ENCODE measurements at regions not wholly inside any gene's neighbourhood (a gene's known extent, or its start where the extent isn't known, plus 50 kb on each side); places are given as distances from the start of the nearest gene placed in this dataset.

DNA sequence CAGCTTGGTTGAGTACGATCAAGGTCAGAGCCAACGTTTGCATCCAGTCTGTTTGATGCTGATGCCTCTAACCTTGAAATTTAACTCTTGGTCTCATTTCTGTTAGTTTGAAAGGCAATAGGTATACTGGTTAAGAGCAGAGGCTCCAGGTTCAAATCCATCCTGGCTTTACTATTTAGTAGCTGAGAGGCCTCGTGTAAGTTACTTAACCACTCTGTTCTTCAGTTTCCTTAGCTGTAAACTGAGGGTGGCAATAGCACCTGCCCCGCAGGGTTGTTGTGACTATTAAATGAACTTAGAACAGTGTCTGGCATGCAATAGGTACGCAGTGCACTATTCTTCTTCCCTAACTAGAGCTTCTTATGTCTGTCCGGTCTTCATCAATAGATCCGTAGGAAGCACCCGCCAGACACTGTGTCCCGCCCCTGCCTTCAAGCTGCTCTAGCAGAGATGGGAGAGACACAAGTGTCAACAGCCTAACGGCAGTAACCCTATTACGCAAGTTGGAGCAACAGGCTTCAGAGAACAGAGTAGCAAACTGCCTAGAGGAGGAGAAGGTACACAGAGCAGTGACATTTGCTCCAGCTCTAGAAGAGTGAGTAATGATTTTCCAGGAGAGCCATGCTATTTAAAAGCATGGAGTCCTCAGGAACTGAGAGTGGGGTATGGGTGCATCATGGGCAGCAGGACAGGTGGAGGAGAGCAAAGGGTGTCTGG is 62.7 kb upstream of the ST3GAL5 start:
- peak overlapping the region; percentile 64 for H3K27ac ChIP-seq (replicated peaks)
- H3K4me3 ChIP-seq (replicated peaks; ENCODE audit: insufficient read depth, low read length), result no peak overlapping the region
- no peaks in the 10 kb centered on the region for H3K27me3 ChIP-seq (ENCODE audit: insufficient read depth, poor library complexity, severe bottlenecking)
- no peak for TF ChIP-seq GABPA (IDR thresholded peaks at IDR 0.05; ENCODE audit: low read depth)
- TF ChIP-seq, protein P1, sequence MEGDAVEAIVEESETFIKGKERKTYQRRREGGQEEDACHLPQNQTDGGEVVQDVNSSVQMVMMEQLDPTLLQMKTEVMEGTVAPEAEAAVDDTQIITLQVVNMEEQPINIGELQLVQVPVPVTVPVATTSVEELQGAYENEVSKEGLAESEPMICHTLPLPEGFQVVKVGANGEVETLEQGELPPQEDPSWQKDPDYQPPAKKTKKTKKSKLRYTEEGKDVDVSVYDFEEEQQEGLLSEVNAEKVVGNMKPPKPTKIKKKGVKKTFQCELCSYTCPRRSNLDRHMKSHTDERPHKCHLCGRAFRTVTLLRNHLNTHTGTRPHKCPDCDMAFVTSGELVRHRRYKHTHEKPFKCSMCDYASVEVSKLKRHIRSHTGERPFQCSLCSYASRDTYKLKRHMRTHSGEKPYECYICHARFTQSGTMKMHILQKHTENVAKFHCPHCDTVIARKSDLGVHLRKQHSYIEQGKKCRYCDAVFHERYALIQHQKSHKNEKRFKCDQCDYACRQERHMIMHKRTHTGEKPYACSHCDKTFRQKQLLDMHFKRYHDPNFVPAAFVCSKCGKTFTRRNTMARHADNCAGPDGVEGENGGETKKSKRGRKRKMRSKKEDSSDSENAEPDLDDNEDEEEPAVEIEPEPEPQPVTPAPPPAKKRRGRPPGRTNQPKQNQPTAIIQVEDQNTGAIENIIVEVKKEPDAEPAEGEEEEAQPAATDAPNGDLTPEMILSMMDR (IDR thresholded peaks at IDR 0.05; ENCODE audit: insufficient read depth, low read length), result no peak
- no peak for TF ChIP-seq SPI1 (IDR thresholded peaks at IDR 0.05; ENCODE audit: borderline replicate concordance, low read depth)
- TF ChIP-seq POLR2AphosphoS5 (IDR thresholded peaks at IDR 0.05; ENCODE audit: low read depth), result no peak
- TF ChIP-seq, protein P2, sequence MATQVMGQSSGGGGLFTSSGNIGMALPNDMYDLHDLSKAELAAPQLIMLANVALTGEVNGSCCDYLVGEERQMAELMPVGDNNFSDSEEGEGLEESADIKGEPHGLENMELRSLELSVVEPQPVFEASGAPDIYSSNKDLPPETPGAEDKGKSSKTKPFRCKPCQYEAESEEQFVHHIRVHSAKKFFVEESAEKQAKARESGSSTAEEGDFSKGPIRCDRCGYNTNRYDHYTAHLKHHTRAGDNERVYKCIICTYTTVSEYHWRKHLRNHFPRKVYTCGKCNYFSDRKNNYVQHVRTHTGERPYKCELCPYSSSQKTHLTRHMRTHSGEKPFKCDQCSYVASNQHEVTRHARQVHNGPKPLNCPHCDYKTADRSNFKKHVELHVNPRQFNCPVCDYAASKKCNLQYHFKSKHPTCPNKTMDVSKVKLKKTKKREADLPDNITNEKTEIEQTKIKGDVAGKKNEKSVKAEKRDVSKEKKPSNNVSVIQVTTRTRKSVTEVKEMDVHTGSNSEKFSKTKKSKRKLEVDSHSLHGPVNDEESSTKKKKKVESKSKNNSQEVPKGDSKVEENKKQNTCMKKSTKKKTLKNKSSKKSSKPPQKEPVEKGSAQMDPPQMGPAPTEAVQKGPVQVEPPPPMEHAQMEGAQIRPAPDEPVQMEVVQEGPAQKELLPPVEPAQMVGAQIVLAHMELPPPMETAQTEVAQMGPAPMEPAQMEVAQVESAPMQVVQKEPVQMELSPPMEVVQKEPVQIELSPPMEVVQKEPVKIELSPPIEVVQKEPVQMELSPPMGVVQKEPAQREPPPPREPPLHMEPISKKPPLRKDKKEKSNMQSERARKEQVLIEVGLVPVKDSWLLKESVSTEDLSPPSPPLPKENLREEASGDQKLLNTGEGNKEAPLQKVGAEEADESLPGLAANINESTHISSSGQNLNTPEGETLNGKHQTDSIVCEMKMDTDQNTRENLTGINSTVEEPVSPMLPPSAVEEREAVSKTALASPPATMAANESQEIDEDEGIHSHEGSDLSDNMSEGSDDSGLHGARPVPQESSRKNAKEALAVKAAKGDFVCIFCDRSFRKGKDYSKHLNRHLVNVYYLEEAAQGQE (IDR thresholded peaks at IDR 0.05; ENCODE audit: insufficient replicate concordance, low read depth), result no peak
- DNase-seq (ENCODE audit: low read depth in 1 of 2, low spot score in 1 of 2), result peak; percentile 57 to 83

DNA sequence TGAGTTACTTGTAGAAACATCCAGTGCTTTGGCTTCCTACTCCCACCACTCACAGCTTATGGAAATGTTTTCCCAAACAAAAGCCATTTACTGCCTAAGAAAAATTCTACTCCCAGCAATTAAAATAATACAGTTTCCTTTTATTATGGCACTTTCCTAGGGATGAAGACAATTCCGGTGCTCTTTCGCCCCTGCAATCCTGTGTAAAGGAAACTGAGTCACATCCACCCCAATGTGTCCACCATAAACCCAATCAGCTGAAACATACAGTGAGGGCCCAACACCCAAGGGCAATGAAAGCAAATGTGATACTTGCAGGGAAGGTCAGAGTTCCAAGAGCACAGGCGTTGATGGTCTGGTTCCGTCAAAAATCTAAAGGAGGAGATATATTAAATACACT is 62.0 kb upstream of the ST3GAL5 start:
- no peak overlapping the region for H3K27ac ChIP-seq (replicated peaks)
- no peak for TF ChIP-seq GABPA (IDR thresholded peaks at IDR 0.05; ENCODE audit: low read depth)
- TF ChIP-seq, protein P1 (IDR thresholded peaks at IDR 0.05; ENCODE audit: insufficient read depth, low read length), result no peak
- TF ChIP-seq, protein P2 (IDR thresholded peaks at IDR 0.05; ENCODE audit: insufficient replicate concordance, low read depth), result no peak
- TF ChIP-seq SPI1 (IDR thresholded peaks at IDR 0.05; ENCODE audit: borderline replicate concordance, low read depth), result no peak
- no peak for TF ChIP-seq POLR2AphosphoS5 (IDR thresholded peaks at IDR 0.05; ENCODE audit: low read depth)
- no peaks in the 10 kb centered on the region for H3K27me3 ChIP-seq (ENCODE audit: insufficient read depth, poor library complexity, severe bottlenecking)
- no peak overlapping the region for H3K4me3 ChIP-seq (replicated peaks; ENCODE audit: insufficient read depth, low read length)
- DNase-seq (ENCODE audit: low read depth in 1 of 2, low spot score in 1 of 2), result no peak

DNA sequence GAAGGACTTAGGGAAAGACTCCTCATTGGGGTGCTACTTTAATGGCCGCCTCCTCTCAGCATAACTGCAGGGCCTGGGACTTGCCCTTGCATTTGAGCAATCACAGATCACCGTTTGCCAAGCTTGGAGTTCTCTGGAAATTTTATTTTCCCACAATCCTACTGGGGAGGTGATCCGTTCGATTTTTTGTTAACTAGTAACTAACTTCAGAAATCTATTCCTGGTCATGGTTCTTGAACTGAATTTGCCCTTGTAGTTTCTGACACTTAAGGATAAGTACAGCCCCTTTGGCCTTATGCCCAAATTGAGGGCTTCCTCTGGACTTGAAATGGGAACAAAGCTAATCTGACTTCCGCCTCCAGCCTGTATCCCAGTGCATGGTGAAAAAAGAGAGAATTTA is 60.5 kb upstream of the ST3GAL5 start:
- Histone ChIP-seq H3K27me3 (ENCODE audit: insufficient read depth, poor library complexity, severe bottlenecking) (no peaks in the 10 kb centered on the region), H3K27ac (replicated peaks) (no peak overlapping the region), H3K4me3 (replicated peaks; ENCODE audit: insufficient read depth, low read length) (no peak overlapping the region)
- TF ChIP-seq, protein P1 (IDR thresholded peaks at IDR 0.05; ENCODE audit: insufficient read depth, low read length), result no peak
- TF ChIP-seq GABPA (IDR thresholded peaks at IDR 0.05; ENCODE audit: low read depth), result no peak
- TF ChIP-seq SPI1 (IDR thresholded peaks at IDR 0.05; ENCODE audit: borderline replicate concordance, low read depth), result no peak
- TF ChIP-seq, protein P2 (IDR thresholded peaks at IDR 0.05; ENCODE audit: insufficient replicate concordance, low read depth), result no peak
- TF ChIP-seq POLR2AphosphoS5 (IDR thresholded peaks at IDR 0.05; ENCODE audit: low read depth), result no peak
- no peak for DNase-seq (ENCODE audit: low read depth in 1 of 2, low spot score in 1 of 2)
